ENCODE measurements at regions not wholly inside any gene's neighbourhood (a gene's known extent, or its start where the extent isn't known, plus 50 kb on each side); places are given as distances from the start of the nearest gene placed in this dataset.

DNA sequence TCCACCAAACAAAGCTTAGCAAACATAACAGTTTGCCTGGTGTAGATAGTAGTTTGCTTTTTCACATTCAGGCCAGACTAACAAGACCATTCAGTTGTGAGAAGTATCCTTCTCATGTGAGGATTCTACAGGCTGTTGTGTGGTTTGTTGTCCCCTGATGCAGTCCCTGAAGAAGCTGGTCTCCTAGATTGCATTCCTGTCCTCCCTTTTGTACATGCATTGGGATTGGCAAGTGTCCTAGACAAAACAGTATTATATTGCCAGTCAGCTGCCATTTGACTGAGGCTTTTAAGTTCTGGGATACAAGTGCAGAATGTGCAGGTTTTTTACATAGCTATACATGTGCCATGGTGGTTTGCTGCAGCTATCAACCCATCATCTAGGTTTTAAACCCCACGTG lies 362.0 kb upstream of the IL12A start:
- Histone ChIP-seq H3K9me3 (ENCODE audit: control insufficient read depth, low read depth, low read length) (no peaks in the 10 kb centered on the region), H3K4me1 (ENCODE audit: control insufficient read depth, extremely low read depth, insufficient read depth, low read length) (peaks cover 4% of the 10 kb centered on the region), H2AFZ (ENCODE audit: control insufficient read depth, low read length) (no peak overlapping the region), H3K36me3 (ENCODE audit: control insufficient read depth in 2 of 2, extremely low read depth in 1 of 2, insufficient read depth in 2 of 2, low read length in 2 of 2) (no peaks in the 10 kb centered on the region), H3K27me3 (ENCODE audit: control insufficient read depth, extremely low read depth, insufficient read depth, low read length) (no peaks in the 10 kb centered on the region), H3K9me1 (ENCODE audit: control insufficient read depth, extremely low read depth, insufficient read depth, low read length) (no peaks in the 10 kb centered on the region), H4K20me1 (ENCODE audit: control insufficient read depth, extremely low read depth, insufficient read depth, low read length) (no peaks in the 10 kb centered on the region), H3K9ac (ENCODE audit: control insufficient read depth, extremely low read depth, insufficient read depth, low read length) (no peak overlapping the region), H3K4me3 (ENCODE audit: control insufficient read depth in 2 of 3, extremely low read depth in 1 of 3, insufficient read depth in 2 of 3, low read depth in 1 of 3, low read length in 3 of 3) (no peak overlapping the region), H3K27ac (ENCODE audit: control insufficient read depth, insufficient read depth, low read length) (no peak overlapping the region), H3K4me2 (ENCODE audit: control insufficient read depth, extremely low read depth, insufficient read depth, low read depth, low read length) (no peak overlapping the region), H3K79me2 (ENCODE audit: control insufficient read depth, insufficient read depth, low read length) (no peaks in the 10 kb centered on the region)
- no peak for DNase-seq (ENCODE audit: low read depth, low spot score)
- FAIRE-seq, result no peak
- TF ChIP-seq, protein P1, sequence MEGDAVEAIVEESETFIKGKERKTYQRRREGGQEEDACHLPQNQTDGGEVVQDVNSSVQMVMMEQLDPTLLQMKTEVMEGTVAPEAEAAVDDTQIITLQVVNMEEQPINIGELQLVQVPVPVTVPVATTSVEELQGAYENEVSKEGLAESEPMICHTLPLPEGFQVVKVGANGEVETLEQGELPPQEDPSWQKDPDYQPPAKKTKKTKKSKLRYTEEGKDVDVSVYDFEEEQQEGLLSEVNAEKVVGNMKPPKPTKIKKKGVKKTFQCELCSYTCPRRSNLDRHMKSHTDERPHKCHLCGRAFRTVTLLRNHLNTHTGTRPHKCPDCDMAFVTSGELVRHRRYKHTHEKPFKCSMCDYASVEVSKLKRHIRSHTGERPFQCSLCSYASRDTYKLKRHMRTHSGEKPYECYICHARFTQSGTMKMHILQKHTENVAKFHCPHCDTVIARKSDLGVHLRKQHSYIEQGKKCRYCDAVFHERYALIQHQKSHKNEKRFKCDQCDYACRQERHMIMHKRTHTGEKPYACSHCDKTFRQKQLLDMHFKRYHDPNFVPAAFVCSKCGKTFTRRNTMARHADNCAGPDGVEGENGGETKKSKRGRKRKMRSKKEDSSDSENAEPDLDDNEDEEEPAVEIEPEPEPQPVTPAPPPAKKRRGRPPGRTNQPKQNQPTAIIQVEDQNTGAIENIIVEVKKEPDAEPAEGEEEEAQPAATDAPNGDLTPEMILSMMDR (optimal IDR thresholded peaks at IDR 0.05 in 1 of 3, IDR thresholded peaks at IDR 0.05 in 1 of 3, conservative IDR thresholded peaks at IDR 0.05 in 1 of 3; ENCODE audit: extremely low read depth in 1 of 3, insufficient read depth in 2 of 3, low read length in 3 of 3), result no peak
- TF ChIP-seq EZH2 (IDR thresholded peaks at IDR 0.05; ENCODE audit: low read length), result no peak
- dilution Hi-C loops (cut with MboI; ENCODE audit: extremely low pct_ligation_motif_present, low sequenced_read_pairs), result no loop called here

- H3K4me3 ChIP-seq (ENCODE audit: control insufficient read depth in 2 of 3, extremely low read depth in 1 of 3, insufficient read depth in 2 of 3, low read depth in 1 of 3, low read length in 3 of 3), result no peak overlapping the region
- H3K9me1 ChIP-seq (ENCODE audit: control insufficient read depth, extremely low read depth, insufficient read depth, low read length), result no peaks in the 10 kb centered on the region
- no peaks in the 10 kb centered on the region for H3K9me3 ChIP-seq (ENCODE audit: control insufficient read depth, low read depth, low read length)
- no peak overlapping the region for H3K27ac ChIP-seq (ENCODE audit: control insufficient read depth, insufficient read depth, low read length)
- FAIRE-seq, result no peak
- H3K79me2 ChIP-seq (ENCODE audit: control insufficient read depth, insufficient read depth, low read length), result no peaks in the 10 kb centered on the region
- dilution Hi-C loops (cut with MboI; ENCODE audit: extremely low pct_ligation_motif_present, low sequenced_read_pairs), result no loop called here
- TF ChIP-seq EZH2 (IDR thresholded peaks at IDR 0.05; ENCODE audit: low read length), result no peak
- TF ChIP-seq, protein P1 (optimal IDR thresholded peaks at IDR 0.05 in 1 of 3, IDR thresholded peaks at IDR 0.05 in 1 of 3, conservative IDR thresholded peaks at IDR 0.05 in 1 of 3; ENCODE audit: extremely low read depth in 1 of 3, insufficient read depth in 2 of 3, low read length in 3 of 3), result no peak
- no peak for DNase-seq (ENCODE audit: low read depth, low spot score)
- H3K9ac ChIP-seq (ENCODE audit: control insufficient read depth, extremely low read depth, insufficient read depth, low read length), result no peak overlapping the region
- H3K27me3 ChIP-seq (ENCODE audit: control insufficient read depth, extremely low read depth, insufficient read depth, low read length), result no peaks in the 10 kb centered on the region
- no peaks in the 10 kb centered on the region for H4K20me1 ChIP-seq (ENCODE audit: control insufficient read depth, extremely low read depth, insufficient read depth, low read length)
- no peaks in the 10 kb centered on the region for H3K36me3 ChIP-seq (ENCODE audit: control insufficient read depth in 2 of 2, extremely low read depth in 1 of 2, insufficient read depth in 2 of 2, low read length in 2 of 2)
- H2AFZ ChIP-seq (ENCODE audit: control insufficient read depth, low read length), result no peak overlapping the region
- H3K4me1 ChIP-seq (ENCODE audit: control insufficient read depth, extremely low read depth, insufficient read depth, low read length), result peaks cover 4% of the 10 kb centered on the region
- no peak overlapping the region for H3K4me2 ChIP-seq (ENCODE audit: control insufficient read depth, extremely low read depth, insufficient read depth, low read depth, low read length)
Observed at GRCh38 chr3:159627229-159627628, 361.4 kb upstream of the IL12A start.
